ENCODE measurements at regions not wholly inside any gene's neighbourhood (a gene's known extent, or its start where the extent isn't known, plus 50 kb on each side); places are given as distances from the start of the nearest gene placed in this dataset.

GRCh38 chr5:63648376-63648775, 313.9 kb downstream of the HTR1A start:
- Histone ChIP-seq H2BK12ac (ENCODE audit: insufficient read length, low read depth, low read length) (no peak overlapping the region), H2AK5ac (ENCODE audit: insufficient read length, low read length) (no peak overlapping the region), H3K4me2 (ENCODE audit: insufficient read depth, insufficient read length, low read length) (no peak overlapping the region), H3K23ac (ENCODE audit: insufficient read length, low read depth, low read length) (no peak overlapping the region), H2BK15ac (ENCODE audit: low read depth, low read length) (no peak overlapping the region), H2AFZ (ENCODE audit: low read length) (no peak overlapping the region), H4K20me1 (ENCODE audit: control insufficient read depth, insufficient read depth, insufficient read length) (no peaks in the 10 kb centered on the region), H3K14ac (ENCODE audit: insufficient read depth, low read length) (no peak overlapping the region), H3K18ac (ENCODE audit: insufficient read length, low read depth, low read length) (no peak overlapping the region), H3K27me3 (ENCODE audit: insufficient read depth, low read length) (no peaks in the 10 kb centered on the region), H3K56ac (ENCODE audit: insufficient read length, low read depth, low read length) (no peak overlapping the region), H3K9me3 (ENCODE audit: control insufficient read depth, low read depth, low read length) (no peaks in the 10 kb centered on the region), H3T11ph (ENCODE audit: low read length) (no peak overlapping the region), H2BK120ac (ENCODE audit: low read depth, low read length, poor library complexity, severe bottlenecking) (no peak overlapping the region), H3K4ac (ENCODE audit: low read depth, low read length) (no peak overlapping the region), H3K79me2 (ENCODE audit: insufficient read depth, low read length) (no peaks in the 10 kb centered on the region), H3K23me2 (ENCODE audit: insufficient read length, low read depth, low read length, poor library complexity, severe bottlenecking) (no peaks in the 10 kb centered on the region), H2BK5ac (ENCODE audit: insufficient read length, low read length) (no peak overlapping the region), H4K8ac (replicated peaks; ENCODE audit: insufficient read length, low read depth, low read length) (no peak overlapping the region), H4K91ac (ENCODE audit: insufficient read length, low read depth, low read length) (no peak overlapping the region), H3K79me1 (ENCODE audit: insufficient read depth, low read depth, low read length, poor library complexity, severe bottlenecking) (no peaks in the 10 kb centered on the region), H3K4me1 (ENCODE audit: insufficient read depth, low read length) (no peaks in the 10 kb centered on the region), H3K9ac (ENCODE audit: extremely low read depth, insufficient read length, low read length) (no peak overlapping the region), H3K27ac (ENCODE audit: insufficient read length, low read depth, low read length) (no peak overlapping the region), H4K5ac (ENCODE audit: insufficient read length, low read depth, low read length) (no peak overlapping the region), H2BK20ac (ENCODE audit: low read depth, low read length, poor library complexity, severe bottlenecking) (no peak overlapping the region)
- Mint-ChIP-seq H3K4me3 (no peak overlapping the region), H3K27ac (no peak overlapping the region), H3K9me3 (peaks cover 4 to 8% of the 10 kb centered on the region in 2 experiments; a peak in 4 of 5 replicates), H3K27me3 (ENCODE audit: low read depth) (no peaks in the 10 kb centered on the region), H3K36me3 (ENCODE audit: insufficient read depth in 1 of 3, low read depth in 3 of 3) (peaks cover 0 to 4% (median 1%) of the 10 kb centered on the region in 3 experiments; a peak in 3 of 7 replicates), H3K4me1 (peaks cover 0 to 5% of the 10 kb centered on the region in 2 experiments; a peak in 1 of 4 replicates)
- DNase-seq = no peak
- TF ChIP-seq CTCF (conservative IDR thresholded peaks at IDR 0.05) = peak; percentile 24; the same call in 1 of the 3 replicates

All from H9 (cell line).